GM21529 (cell line): ENCODE measurements at regions not wholly inside any gene's neighbourhood (a gene's known extent, or its start where the extent isn't known, plus 50 kb on each side); places are given as distances from the start of the nearest gene placed in this dataset.

Experiments
- ATAC-seq: cut with Tn5 transposase; IDR thresholded peaks from one replicate; pipeline ENCODE4 v1.9.1; 2021; ENCODE audit not compliant: unreplicated experiment

GRCh38 chr3:147925272-147925671 lies 516.1 kb downstream of the ZIC1 start:
- no peak for ATAC-seq

- ATAC-seq: no peak
Measured at GRCh38 chr3:147930232-147930807, 521.2 kb downstream of the ZIC1 start.

- no peak for ATAC-seq
Measured at GRCh38 chr3:147934451-147935180, 525.5 kb downstream of the ZIC1 start.

GRCh38 chr3:147937341-147937740 lies 528.2 kb downstream of the ZIC1 start:
- ATAC-seq: no peak

GRCh38 chr3:147937891-147938290 lies 528.7 kb downstream of the ZIC1 start:
- ATAC-seq: no peak

DNA sequence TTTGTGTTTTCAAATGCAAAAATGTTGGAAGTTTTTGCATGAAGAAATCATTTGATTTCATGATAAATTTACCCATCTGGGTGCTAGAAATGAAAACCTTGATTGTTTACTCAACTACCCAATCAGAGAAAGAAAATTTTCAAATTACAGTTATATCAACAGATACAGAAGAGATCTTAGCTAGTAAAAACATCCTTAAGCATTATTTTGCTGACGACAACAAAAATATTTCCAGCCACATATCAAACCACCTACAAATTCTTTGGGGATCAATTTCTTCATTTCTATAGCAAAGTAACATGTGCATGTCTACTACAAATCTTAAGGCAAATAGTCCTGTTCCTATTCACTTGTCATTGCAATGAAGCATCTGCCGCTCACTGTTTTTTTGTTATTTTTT lies 530.3 kb downstream of the ZIC1 start:
- ATAC-seq: no peak

DNA sequence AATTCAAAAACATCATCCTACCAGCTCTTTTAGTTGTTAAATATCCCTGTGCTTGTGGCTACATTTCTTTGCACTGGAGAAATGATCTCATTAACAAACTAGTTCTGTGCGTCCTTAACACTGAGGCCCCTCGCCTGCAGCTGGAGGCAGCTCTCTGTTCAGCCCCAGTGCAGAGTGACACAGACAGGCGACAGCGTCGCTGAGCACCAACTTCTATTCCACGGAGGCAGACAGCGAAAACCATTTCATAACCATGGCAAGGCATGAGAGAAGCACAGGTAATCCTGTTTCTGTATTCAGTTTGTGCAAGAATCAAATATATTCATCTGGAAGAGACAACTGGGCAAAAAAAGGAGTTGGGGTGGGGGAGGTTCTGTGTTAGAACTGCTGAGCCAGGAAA lies 530.7 kb downstream of the ZIC1 start:
- ATAC-seq: no peak

DNA sequence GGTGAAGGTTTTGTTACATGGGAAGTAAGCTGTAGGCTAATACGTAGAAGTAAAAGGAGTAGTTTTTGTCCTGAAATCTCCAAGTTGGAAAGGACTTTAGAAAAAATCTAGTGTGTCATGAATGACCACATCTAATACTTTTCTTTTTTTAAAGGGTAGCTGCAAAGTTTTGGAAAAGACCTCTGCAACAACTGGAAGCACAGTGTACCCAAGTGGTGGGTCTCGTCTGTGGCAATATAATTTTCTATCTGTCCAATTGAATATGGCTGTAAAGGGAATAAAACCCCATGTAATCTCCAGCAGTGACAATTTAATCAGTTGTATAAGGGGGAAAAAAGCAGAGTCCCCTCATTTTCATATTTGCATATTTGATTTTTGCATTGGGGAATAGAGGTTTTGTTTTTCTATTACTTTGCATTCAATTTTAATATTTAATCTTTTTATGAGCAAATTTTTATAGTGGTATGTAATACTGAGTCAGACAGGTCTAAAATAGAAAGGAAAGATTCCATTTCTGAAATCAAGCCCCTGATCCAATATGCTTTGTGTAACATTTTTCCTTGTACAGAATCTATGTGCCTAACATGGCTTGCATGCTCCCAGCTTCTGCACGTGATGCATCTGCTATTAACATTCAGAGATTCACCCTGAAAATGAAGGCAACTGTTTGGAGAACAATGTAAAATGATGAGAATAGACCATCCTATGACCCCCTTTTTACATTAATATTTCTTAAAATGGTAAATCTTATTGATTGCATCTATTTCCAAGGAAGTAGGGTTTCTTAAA lies 531.4 kb downstream of the ZIC1 start:
- no peak for ATAC-seq

- no peak for ATAC-seq
Measured at GRCh38 chr3:147941969-147942368, 532.8 kb downstream of the ZIC1 start.

GRCh38 chr3:147943265-147943945 lies 534.2 kb downstream of the ZIC1 start:
- ATAC-seq: no peak

DNA sequence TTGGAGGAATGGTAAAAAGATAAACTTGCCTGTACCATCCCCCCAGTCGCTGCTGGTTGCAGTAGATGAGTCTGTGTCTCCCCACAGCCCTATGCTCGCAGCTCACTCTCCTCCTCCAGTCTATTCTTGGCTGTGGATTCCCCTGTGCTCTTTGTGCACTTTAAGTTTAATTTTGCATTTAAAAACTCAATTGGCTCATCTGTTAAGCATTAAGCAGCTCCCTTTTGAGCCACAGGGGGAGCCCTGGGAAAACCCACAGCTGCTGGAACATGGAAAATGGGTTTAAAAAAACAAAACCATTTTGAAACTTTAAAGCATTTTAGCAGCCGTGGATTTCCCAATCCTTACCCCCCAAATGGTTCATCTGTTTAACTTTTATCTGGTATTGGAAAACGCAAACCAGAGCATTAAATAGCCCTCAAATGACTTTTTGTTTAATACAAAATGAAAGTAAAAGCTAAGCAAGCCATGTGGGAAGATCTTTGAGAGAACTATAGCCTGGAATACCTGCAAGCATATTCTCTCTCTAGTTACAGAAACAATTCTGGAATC lies 536.9 kb downstream of the ZIC1 start:
- ATAC-seq: peak; percentile 63

- ATAC-seq: no peak
Measured at GRCh38 chr3:147956615-147957014, 547.5 kb downstream of the ZIC1 start.

DNA sequence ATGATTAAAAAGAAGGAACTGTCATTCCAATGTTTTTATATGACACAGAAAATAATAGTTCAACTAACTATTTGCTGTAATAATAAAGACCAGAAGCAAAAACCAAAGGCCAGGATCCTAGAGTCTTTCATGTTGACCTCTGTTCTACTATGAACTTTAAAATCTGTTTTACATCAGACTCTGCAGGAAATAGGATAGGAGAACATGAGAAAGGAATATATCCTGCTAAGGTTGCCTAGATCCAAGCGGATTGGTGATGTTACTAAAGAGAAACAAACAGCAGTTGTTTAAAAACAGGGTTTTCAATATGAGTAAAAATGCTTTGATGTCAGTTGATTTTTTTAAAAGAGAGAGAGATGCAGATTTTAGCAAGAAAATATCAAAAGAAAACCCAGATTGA lies 549.6 kb downstream of the ZIC1 start:
- no peak for ATAC-seq

DNA sequence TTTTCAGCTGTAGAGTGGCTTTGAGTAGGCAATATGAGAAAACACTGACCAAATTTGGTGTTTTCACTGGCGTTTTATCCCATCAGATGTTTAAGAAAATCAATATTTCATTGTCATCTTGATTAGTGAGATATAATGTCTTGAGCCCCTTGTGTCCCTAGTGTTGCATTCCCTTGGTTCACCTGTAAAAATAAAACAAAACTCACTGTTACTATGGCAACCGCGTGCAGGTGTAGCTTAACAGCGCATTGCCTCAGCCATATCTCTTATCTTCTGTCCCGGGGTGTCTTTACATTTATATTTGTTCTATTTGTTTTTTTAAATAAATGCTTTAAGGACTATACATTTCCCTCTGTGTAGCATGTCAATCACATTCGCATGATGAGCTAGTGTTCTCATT lies 551.6 kb downstream of the ZIC1 start:
- ATAC-seq: no peak

- no peak for ATAC-seq
Measured at GRCh38 chr3:147962408-147963164, 553.4 kb downstream of the ZIC1 start.

- ATAC-seq: no peak
Measured at GRCh38 chr3:147963711-147964110, 554.5 kb downstream of the ZIC1 start.

- ATAC-seq: no peak
Measured at GRCh38 chr3:147975165-147975564, 566.0 kb downstream of the ZIC1 start.

GRCh38 chr3:147977001-147977400 lies 567.8 kb downstream of the ZIC1 start:
- ATAC-seq: no peak

- ATAC-seq: no peak
Measured at GRCh38 chr3:147987549-147987948, 578.4 kb downstream of the ZIC1 start.

GRCh38 chr3:147989344-147989743 lies 580.2 kb downstream of the ZIC1 start:
- no peak for ATAC-seq
